ENCODE measurements at regions not wholly inside any gene's neighbourhood (a gene's known extent, or its start where the extent isn't known, plus 50 kb on each side); places are given as distances from the start of the nearest gene placed in this dataset.

DNA sequence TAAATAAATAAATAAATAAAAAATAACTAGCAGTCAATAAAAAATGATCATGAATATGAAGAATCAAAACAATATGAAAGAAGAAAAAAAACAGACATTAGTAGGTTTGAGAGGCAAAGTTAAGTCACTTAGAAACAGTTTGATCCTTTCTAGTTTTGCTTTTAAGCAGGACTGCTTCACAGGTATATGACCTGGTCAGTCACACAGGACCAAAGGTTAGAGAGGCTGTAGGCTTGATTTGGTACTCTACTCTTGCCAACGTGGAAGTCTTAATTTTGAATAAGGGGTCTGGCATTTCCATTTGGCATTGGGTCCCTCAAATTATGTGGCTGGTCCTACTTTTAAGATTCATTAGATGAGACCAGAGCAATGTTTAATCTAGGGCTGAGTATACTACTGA, 441.7 kb upstream of the NECTIN3 start:
- Histone ChIP-seq H2AFZ (ENCODE audit: control insufficient read depth, low read depth, low read length) (no peak overlapping the region), H3K4me3 (no peak overlapping the region), H3K4me1 (ENCODE audit: control insufficient read depth, insufficient read depth, low read length) (no peaks in the 10 kb centered on the region), H4K20me1 (ENCODE audit: control insufficient read depth, insufficient read depth) (no peaks in the 10 kb centered on the region), H3K9ac (ENCODE audit: control insufficient read depth, insufficient read depth, low read length) (no peak overlapping the region), H3K4me2 (ENCODE audit: control insufficient read depth, insufficient read depth) (no peak overlapping the region), H3K79me2 (ENCODE audit: control insufficient read depth, insufficient read depth, low read length) (no peaks in the 10 kb centered on the region), H3K36me3 (ENCODE audit: control insufficient read depth in 2 of 2, insufficient read depth in 2 of 2, low read length in 1 of 2) (no peaks in the 10 kb centered on the region), H3K9me3 (replicated peaks; ENCODE audit: control insufficient read depth, insufficient read depth, low read length) (peaks cover 2% of the 10 kb centered on the region; the same call in 2 of the 3 replicates), H3K27ac (ENCODE audit: control insufficient read depth, insufficient read depth) (no peak overlapping the region), H3K27me3 (replicated peaks in 1 of 2; ENCODE audit: control insufficient read depth in 2 of 2, insufficient read depth in 2 of 2, low read length in 1 of 2) (no peaks in the 10 kb centered on the region)
- RAD21 ChIA-PET (ENCODE audit: unreplicated experiment) = no interaction called here
- ATAC-seq (no peak), DNase-seq (ENCODE audit: low read depth, low spot score) (no peak), FAIRE-seq (no peak)
- SMC1A ChIA-PET (ENCODE audit: uncharacterized antibody, unreplicated experiment) = no interaction called here
- intact Hi-C loops (cut with micrococcal nuclease; ENCODE audit: unreplicated experiment) = no loop called here
- in situ Hi-C loops (cut with MboI) = no loop called here
- POLR2A ChIA-PET = no interaction called here
- 0% methylated on average over 1 of the region's 1 CpG for WGBS (ENCODE audit: insufficient coverage, insufficient replicate concordance, low lambda C conversion rate, missing lambda C conversion rate)
- CTCF ChIA-PET = no interaction called here
- BruUV-seq (replicated peaks) = no TSS peak
- TF ChIP-seq KLF5 (IDR thresholded peaks at IDR 0.05; ENCODE audit: partially characterized antibody) (no peak), HDAC2 (IDR thresholded peaks at IDR 0.05) (no peak), RAD51 (IDR thresholded peaks at IDR 0.05) (no peak), HDGF (IDR thresholded peaks at IDR 0.05) (no peak), CHD1 (IDR thresholded peaks at IDR 0.05; ENCODE audit: low read depth, low read length) (no peak), DPF2 (IDR thresholded peaks at IDR 0.05) (no peak), ZBTB40 (IDR thresholded peaks at IDR 0.05; ENCODE audit: borderline replicate concordance) (no peak), CBX3 (IDR thresholded peaks at IDR 0.05; ENCODE audit: borderline replicate concordance, low read depth) (no peak), TCF3 (IDR thresholded peaks at IDR 0.05; ENCODE audit: borderline replicate concordance, insufficient read depth, low read depth, low read length) (no peak), NFXL1 (IDR thresholded peaks at IDR 0.05; ENCODE audit: borderline replicate concordance) (no peak), STAT1 (conservative IDR thresholded peaks at IDR 0.05) (no peak), TCF12 (IDR thresholded peaks at IDR 0.05; ENCODE audit: low read depth, low read length) (no peak), RELA (IDR thresholded peaks at IDR 0.05; ENCODE audit: borderline replicate concordance, partially characterized antibody) (no peak), MEF2A (IDR thresholded peaks at IDR 0.05; ENCODE audit: insufficient read depth, low read depth, low read length) (no peak), E2F8 (IDR thresholded peaks at IDR 0.05; ENCODE audit: low read depth, partially characterized antibody) (no peak), ELK1 (IDR thresholded peaks at IDR 0.05; ENCODE audit: low read depth, low read length) (no peak), GABPA (IDR thresholded peaks at IDR 0.05; ENCODE audit: low read depth) (no peak)

All from GM12878 (cell line).